Hematopoietic multipotent progenitor cell treated with erythropoietin and hydrocortisone succinate and interleukin-3 and kit ligand, for 17 days (in vitro differentiated cells): ENCODE measurements at regions not wholly inside any gene's neighbourhood (a gene's known extent, or its start where the extent isn't known, plus 50 kb on each side); places are given as distances from the start of the nearest gene placed in this dataset.

ENCODE experiments used
- DNase-seq: peaks from one replicate; pipeline ENCODE4 v3.0.0-alpha.2; 2015; ENCODE audit warnings: low spot score

- no peak for DNase-seq
These were observed 67.2 kb upstream of the SHISA3 start for GRCh38 chr4:42330002-42330592.

DNA sequence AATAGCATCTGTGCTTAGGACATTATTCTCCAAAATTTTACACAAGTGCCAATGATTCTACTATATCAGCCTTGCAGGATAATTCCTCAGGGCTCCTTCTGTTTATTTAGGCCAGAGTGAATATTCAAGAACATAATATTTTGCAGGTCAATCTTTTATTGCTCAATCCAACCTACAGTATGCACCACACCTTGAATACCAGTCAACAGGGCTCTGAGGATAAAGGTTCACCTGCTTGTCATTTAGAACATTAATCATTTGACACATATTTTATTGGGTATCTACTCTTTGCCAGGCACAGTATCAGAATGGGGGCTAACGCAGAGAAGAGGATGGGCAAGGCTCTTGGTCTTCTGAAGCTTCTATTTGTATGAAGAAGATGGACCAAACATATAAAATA lies 66.2 kb upstream of the SHISA3 start:
- DNase-seq, result no peak

DNA sequence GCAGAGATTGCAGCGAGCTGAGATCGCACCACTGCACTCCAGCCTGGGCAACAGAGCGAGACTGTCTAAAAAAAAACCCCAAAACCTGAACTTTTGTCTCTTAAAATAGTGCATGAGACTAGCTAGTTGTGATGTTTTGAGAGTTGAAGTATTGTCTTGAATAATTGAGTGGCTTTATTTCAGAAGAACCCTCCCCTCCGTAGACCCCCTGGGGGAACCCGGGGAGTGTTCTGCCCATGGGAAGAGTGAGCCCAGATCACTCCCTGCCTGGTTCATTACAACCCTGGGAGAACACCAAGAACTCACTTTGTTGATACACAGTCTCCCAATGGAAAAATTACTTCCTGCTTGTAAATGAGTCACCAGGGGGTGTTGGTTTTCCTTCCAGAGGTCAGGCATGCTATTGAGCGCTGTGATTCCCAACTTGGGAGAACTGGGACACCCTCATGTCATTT lies 65.3 kb upstream of the SHISA3 start:
- no peak for DNase-seq

DNA sequence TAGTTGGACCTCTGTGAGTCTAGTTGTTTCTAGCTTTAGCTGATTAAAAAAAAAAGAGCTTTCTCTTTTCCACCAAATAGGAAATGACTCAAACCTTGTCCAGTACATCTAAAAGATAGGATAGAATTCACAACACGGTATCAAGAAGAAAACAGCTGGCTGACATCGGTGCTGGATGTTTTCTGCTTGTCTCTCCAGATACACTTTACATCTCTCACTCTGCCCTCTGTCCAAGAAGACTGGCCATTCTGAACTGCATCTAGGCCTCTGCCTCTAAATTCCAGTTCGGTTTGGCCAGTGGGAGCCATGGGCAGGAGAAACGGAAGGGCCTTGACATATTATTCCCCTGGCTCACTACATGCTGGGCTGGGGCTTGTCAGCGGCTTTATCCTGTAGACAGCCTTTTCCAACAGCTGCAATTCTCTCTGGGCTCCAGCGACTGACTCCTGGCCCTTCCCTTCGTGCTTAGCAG lies 57.3 kb upstream of the SHISA3 start:
- DNase-seq, result no peak

DNA sequence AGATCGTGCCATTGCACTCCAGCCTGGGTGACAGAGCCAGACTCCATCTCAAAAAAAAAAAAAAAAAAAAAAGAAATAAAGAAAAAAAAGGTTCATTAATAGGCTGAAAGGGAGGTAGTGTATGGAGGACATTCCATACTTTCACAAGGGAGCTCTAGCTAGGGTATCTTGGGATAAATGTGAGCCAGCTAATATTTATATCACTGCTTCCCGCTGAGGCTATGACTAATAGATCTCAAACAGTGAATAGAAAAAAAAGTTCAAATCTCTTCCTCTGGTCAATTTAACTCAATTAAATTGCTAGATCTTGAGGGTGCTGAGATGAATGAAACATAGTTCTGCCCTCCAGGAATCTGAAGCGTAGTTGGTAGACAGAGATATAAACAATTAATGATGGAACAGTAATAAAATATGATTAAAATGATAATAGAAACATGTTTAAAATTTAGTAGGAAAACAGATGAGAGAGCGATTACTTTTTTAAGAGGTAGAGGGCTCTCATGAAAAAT lies 55.7 kb upstream of the SHISA3 start:
- DNase-seq, result no peak

DNA sequence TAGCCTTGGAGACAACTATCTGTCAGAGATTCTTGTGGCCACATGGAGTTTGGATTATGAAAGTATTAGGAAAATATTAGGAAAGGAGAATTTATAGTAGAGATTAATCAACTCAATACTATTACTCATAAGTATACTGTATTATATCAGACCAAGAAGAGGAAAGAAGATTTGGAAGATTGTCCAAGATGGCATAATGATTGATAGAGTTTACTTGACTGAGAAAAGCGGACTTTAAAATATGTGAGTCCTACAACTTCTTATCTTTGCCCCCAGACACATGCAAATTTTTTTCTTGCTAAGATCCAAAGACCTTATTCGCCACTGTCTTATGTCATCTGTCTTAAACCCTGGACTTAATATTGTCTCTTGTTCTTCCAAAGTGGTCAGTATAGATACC lies 54.8 kb upstream of the SHISA3 start:
- no peak for DNase-seq

DNA sequence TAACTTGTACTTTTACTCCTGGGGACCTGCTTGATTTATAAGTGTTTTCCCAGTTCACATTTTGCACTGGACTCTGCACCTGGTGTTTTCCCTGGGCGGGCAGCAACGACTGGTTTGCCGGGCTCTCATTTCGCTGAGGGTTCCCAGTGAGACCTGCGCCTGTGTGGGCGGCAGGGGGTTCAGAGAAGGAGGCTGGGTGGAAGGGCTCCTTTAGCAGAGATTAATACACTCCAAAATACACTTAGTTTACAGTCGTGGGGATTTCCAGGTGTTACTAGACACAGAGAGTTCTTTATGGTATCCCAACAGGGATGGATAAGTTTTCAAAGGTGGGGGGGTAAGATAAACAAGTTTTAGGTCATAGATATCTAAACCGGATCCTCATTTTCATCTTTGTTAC lies 53.0 kb upstream of the SHISA3 start:
- DNase-seq, result no peak

DNA sequence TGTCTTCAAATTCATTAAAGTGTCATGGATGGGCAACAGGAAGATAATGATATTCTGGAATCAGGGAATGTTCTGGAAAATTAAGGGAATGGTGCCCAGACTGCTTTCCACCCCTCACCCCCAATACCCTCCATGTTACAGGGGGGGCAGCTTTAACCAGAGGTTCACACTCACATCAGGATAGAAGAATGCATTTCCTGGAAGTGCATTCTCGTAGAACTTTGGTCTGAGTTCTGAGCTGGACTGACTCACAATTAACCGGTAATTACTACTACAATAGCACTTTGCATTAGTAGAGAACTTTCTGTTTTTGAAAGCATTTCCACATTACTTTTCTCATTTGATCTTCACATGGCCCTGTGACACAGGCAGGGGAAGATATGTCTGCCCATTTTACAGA lies 52.5 kb upstream of the SHISA3 start:
- no peak for DNase-seq

GRCh38 chr4:42345962-42346544 lies 51.2 kb upstream of the SHISA3 start:
- DNase-seq, result no peak

- no peak for DNase-seq
These were observed 50.2 kb upstream of the SHISA3 start for GRCh38 chr4:42347076-42347475.
